NCI-H748 (cell line): ENCODE measurements at regions not wholly inside any gene's neighbourhood (a gene's known extent, or its start where the extent isn't known, plus 50 kb on each side); places are given as distances from the start of the nearest gene placed in this dataset.

Experiments used
- DNase-seq: peaks from one replicate; lab custom pipeline; 2025; ENCODE audit not compliant: unreplicated experiment; lab: John Stamatoyannopoulos, UW

- no peak for DNase-seq
Observed at GRCh38 chr3:99458013-99458412, 180.4 kb upstream of the COL8A1 start.

GRCh38 chr3:99442599-99442998 is 195.8 kb upstream of the COL8A1 start:
- no peak for DNase-seq

- DNase-seq = no peak
Observed at GRCh38 chr3:99439892-99440291, 198.5 kb upstream of the COL8A1 start.

GRCh38 chr3:99434190-99434589 is 204.2 kb upstream of the COL8A1 start:
- DNase-seq = no peak

- no peak for DNase-seq
Observed at GRCh38 chr3:99430348-99431134, 207.9 kb upstream of the COL8A1 start.

- DNase-seq = no peak
Observed at GRCh38 chr3:99429502-99429901, 208.9 kb upstream of the COL8A1 start.

- no peak for DNase-seq
Observed at GRCh38 chr3:99425930-99426329, 212.5 kb upstream of the COL8A1 start.

- no peak for DNase-seq
Observed at GRCh38 chr3:99419116-99419515, 219.3 kb upstream of the COL8A1 start.

GRCh38 chr3:99418709-99419108 is 219.7 kb upstream of the COL8A1 start:
- DNase-seq = no peak

- no peak for DNase-seq
Observed at GRCh38 chr3:99418209-99418635, 220.2 kb upstream of the COL8A1 start.

GRCh38 chr3:99413504-99413903 is 224.9 kb upstream of the COL8A1 start:
- DNase-seq = no peak

- DNase-seq = no peak
Observed at GRCh38 chr3:99410789-99411311, 227.5 kb upstream of the COL8A1 start.

- DNase-seq = no peak
Observed at GRCh38 chr3:99409961-99410360, 228.4 kb upstream of the COL8A1 start.

GRCh38 chr3:99407257-99407656 is 231.1 kb upstream of the COL8A1 start:
- DNase-seq = no peak

GRCh38 chr3:99402755-99403154 is 235.6 kb upstream of the COL8A1 start:
- no peak for DNase-seq

- no peak for DNase-seq
Observed at GRCh38 chr3:99400352-99400751, 238.0 kb upstream of the COL8A1 start.

- no peak for DNase-seq
Observed at GRCh38 chr3:99396651-99397275, 241.6 kb upstream of the COL8A1 start.

- no peak for DNase-seq
Observed at GRCh38 chr3:99394831-99395778, 243.3 kb upstream of the COL8A1 start.

GRCh38 chr3:99393961-99394360 is 244.4 kb upstream of the COL8A1 start:
- no peak for DNase-seq

- no peak for DNase-seq
Observed at GRCh38 chr3:99388780-99389179, 249.6 kb upstream of the COL8A1 start.

- no peak for DNase-seq
Observed at GRCh38 chr3:99384596-99384995, 253.8 kb upstream of the COL8A1 start.
